GM21737 (cell line): ENCODE measurements at regions not wholly inside any gene's neighbourhood (a gene's known extent, or its start where the extent isn't known, plus 50 kb on each side); places are given as distances from the start of the nearest gene placed in this dataset.

Experiments used
- ATAC-seq: cut with Tn5 transposase; IDR thresholded peaks from one replicate; pipeline ENCODE4 v1.9.1; 2021; ENCODE audit warnings: mild to moderate bottlenecking, moderate library complexity; ENCODE audit not compliant: unreplicated experiment

GRCh38 chr7:13508586-13508985 lies 480.9 kb downstream of the ETV1 start:
- no peak for ATAC-seq

GRCh38 chr7:13518738-13519137 lies 470.7 kb downstream of the ETV1 start:
- no peak for ATAC-seq

GRCh38 chr7:13524076-13524475 lies 465.4 kb downstream of the ETV1 start:
- no peak for ATAC-seq

GRCh38 chr7:13532028-13532753 lies 457.3 kb downstream of the ETV1 start:
- no peak for ATAC-seq

GRCh38 chr7:13538669-13539068 lies 450.8 kb downstream of the ETV1 start:
- no peak for ATAC-seq

GRCh38 chr7:13540429-13540828 lies 449.0 kb downstream of the ETV1 start:
- ATAC-seq, result no peak

- no peak for ATAC-seq
Measured at GRCh38 chr7:13541326-13541725, 448.1 kb downstream of the ETV1 start.

GRCh38 chr7:13542451-13542850 lies 447.0 kb downstream of the ETV1 start:
- ATAC-seq, result no peak

GRCh38 chr7:13551503-13551902 lies 438.0 kb downstream of the ETV1 start:
- ATAC-seq, result no peak

- ATAC-seq, result no peak
Measured at GRCh38 chr7:13560441-13560840, 429.0 kb downstream of the ETV1 start.

- no peak for ATAC-seq
Measured at GRCh38 chr7:13563257-13563656, 426.2 kb downstream of the ETV1 start.

GRCh38 chr7:13563680-13564079 lies 425.8 kb downstream of the ETV1 start:
- no peak for ATAC-seq

- no peak for ATAC-seq
Measured at GRCh38 chr7:13577566-13578145, 411.8 kb downstream of the ETV1 start.

- ATAC-seq, result no peak
Measured at GRCh38 chr7:13578294-13578693, 411.2 kb downstream of the ETV1 start.

- ATAC-seq, result no peak
Measured at GRCh38 chr7:13581097-13581496, 408.4 kb downstream of the ETV1 start.

GRCh38 chr7:13593854-13594253 lies 395.6 kb downstream of the ETV1 start:
- ATAC-seq, result no peak

GRCh38 chr7:13602036-13602435 lies 387.4 kb downstream of the ETV1 start:
- no peak for ATAC-seq

GRCh38 chr7:13603016-13603415 lies 386.4 kb downstream of the ETV1 start:
- ATAC-seq, result no peak

- no peak for ATAC-seq
Measured at GRCh38 chr7:13603661-13604060, 385.8 kb downstream of the ETV1 start.

GRCh38 chr7:13604178-13604577 lies 385.3 kb downstream of the ETV1 start:
- ATAC-seq, result no peak

GRCh38 chr7:13610372-13610771 lies 379.1 kb downstream of the ETV1 start:
- no peak for ATAC-seq

GRCh38 chr7:13615679-13616078 lies 373.8 kb downstream of the ETV1 start:
- no peak for ATAC-seq

- ATAC-seq, result no peak
Measured at GRCh38 chr7:13627455-13627854, 362.0 kb downstream of the ETV1 start.
